Activated CD4-positive, CD25-positive, alpha-beta regulatory T cell treated with anti-CD3 and anti-CD28 coated beads, Interleukin-2, amount 50 U/mL, for 72 hours (primary cell): ENCODE measurements at regions not wholly inside any gene's neighbourhood (a gene's known extent, or its start where the extent isn't known, plus 50 kb on each side); places are given as distances from the start of the nearest gene placed in this dataset.

Source experiments
- DNase-seq: peaks from one replicate; pipeline ENCODE4 v3.0.0; 2021

- no peak for DNase-seq
Measured at GRCh38 chr6:100267721-100268123, 197.0 kb downstream of the SIM1 start.

GRCh38 chr6:100266494-100267401, 198.0 kb downstream of the SIM1 start:
- DNase-seq, result no peak

GRCh38 chr6:100262086-100262485, 202.6 kb downstream of the SIM1 start:
- no peak for DNase-seq

- DNase-seq, result no peak
Measured at GRCh38 chr6:100261486-100261885, 203.2 kb downstream of the SIM1 start.

GRCh38 chr6:100260584-100260983, 204.1 kb downstream of the SIM1 start:
- DNase-seq, result no peak

GRCh38 chr6:100259865-100260264, 204.9 kb downstream of the SIM1 start:
- DNase-seq, result no peak

GRCh38 chr6:100258752-100259151, 206.0 kb downstream of the SIM1 start:
- no peak for DNase-seq

GRCh38 chr6:100257793-100258395, 206.8 kb downstream of the SIM1 start:
- no peak for DNase-seq

GRCh38 chr6:100255701-100256100, 209.0 kb downstream of the SIM1 start:
- no peak for DNase-seq

- DNase-seq, result no peak
Measured at GRCh38 chr6:100247123-100247522, 217.6 kb downstream of the SIM1 start.

- no peak for DNase-seq
Measured at GRCh38 chr6:100246206-100246605, 218.5 kb downstream of the SIM1 start.

GRCh38 chr6:100240798-100241197, 223.9 kb downstream of the SIM1 start:
- DNase-seq, result no peak

- no peak for DNase-seq
Measured at GRCh38 chr6:100237821-100238220, 226.9 kb downstream of the SIM1 start.

GRCh38 chr6:100236389-100236788, 228.3 kb downstream of the SIM1 start:
- no peak for DNase-seq

- no peak for DNase-seq
Measured at GRCh38 chr6:100235631-100236030, 229.1 kb downstream of the SIM1 start.

- DNase-seq, result no peak
Measured at GRCh38 chr6:100234625-100235024, 230.1 kb downstream of the SIM1 start.

GRCh38 chr6:100232781-100233573, 231.7 kb downstream of the SIM1 start:
- DNase-seq, result no peak

GRCh38 chr6:100230953-100231316, 233.8 kb downstream of the SIM1 start:
- DNase-seq, result no peak

- DNase-seq, result no peak
Measured at GRCh38 chr6:100230115-100230952, 234.4 kb downstream of the SIM1 start.

GRCh38 chr6:100229512-100229911, 235.2 kb downstream of the SIM1 start:
- no peak for DNase-seq

- peak; percentile 36 for DNase-seq
Measured at GRCh38 chr6:100228834-100229441, 234.9 kb upstream of the MCHR2 start.

- DNase-seq, result no peak
Measured at GRCh38 chr6:100228437-100228833, 234.4 kb upstream of the MCHR2 start.
